LNCaP clone FGC (cell line): ENCODE measurements at regions not wholly inside any gene's neighbourhood (a gene's known extent, or its start where the extent isn't known, plus 50 kb on each side); places are given as distances from the start of the nearest gene placed in this dataset.

ENCODE experiments used
- DNase-seq: peaks from one replicate; pipeline ENCODE4 v3.0.0-alpha.2; 2011; ENCODE audit warnings: low read depth
- H3K4me3 ChIP-seq: 2 replicates; pipeline ENCODE4 v1.5.1; 2011; ENCODE audit warnings: mild to moderate bottlenecking, low read depth, low read length, control low read depth
- CTCF ChIP-seq: IDR thresholded peaks from 2 replicates; pipeline ENCODE4 v1.5.1; 2012; ENCODE audit warnings: mild to moderate bottlenecking; ENCODE audit not compliant: control insufficient read depth, insufficient read depth; ENCODE audit errors: extremely low read depth

DNA sequence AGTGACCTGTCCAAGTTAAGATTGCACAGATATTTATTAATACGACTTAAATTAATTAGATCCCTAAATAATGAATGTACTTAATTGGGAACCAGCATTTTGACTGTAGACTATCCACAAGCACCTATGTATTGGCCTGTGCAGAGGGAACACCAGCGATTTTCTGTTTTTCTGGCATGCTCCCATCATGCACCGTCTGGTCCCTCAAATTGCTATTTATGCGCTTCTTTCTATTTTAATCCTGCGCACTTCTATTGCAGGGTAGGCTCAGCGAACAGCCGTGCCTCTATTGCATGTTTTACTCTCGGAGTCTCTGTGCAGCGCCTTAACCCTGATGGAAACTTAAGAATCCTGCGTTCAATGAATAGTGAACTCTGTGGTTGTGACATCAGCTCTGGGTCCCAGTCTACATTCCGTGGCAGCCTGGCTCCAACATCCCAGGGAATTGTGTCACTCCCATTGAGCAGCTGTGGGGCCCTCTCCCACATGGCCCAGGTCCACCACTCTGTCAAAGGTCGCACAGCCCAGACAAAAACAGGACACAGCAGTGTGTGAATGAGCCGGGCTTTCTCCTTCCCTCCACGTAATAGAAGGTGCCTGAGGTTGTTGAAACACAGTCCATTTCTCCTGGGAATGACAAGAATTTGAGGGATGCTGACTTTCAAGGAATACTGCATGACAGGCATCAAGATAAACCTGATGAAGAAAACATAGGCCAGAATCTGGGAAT, 239.7 kb upstream of the KLF6 start:
- no peak for DNase-seq
- no peak overlapping the region for H3K4me3 ChIP-seq
- TF ChIP-seq CTCF = no peak

DNA sequence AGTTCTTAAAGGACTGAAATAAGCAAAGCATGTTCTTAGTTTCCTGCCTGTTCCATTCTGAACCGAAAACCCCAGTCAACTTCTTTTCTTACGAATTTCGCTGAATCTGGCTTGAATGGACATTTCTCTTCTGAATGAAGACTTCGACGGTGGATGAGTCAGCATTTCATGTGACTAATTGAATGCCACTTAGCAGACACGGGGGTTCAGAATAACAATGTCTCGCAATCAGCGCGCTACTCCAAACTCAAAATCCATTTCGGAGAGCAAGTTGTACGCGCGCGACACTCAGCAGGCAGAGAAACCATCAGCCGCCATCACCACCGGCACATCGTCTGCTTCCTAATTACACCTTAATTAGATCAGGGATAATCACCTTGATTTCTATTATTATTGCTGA, 239.0 kb upstream of the KLF6 start:
- TF ChIP-seq CTCF = no peak
- no peak for DNase-seq
- H3K4me3 ChIP-seq = no peak overlapping the region

DNA sequence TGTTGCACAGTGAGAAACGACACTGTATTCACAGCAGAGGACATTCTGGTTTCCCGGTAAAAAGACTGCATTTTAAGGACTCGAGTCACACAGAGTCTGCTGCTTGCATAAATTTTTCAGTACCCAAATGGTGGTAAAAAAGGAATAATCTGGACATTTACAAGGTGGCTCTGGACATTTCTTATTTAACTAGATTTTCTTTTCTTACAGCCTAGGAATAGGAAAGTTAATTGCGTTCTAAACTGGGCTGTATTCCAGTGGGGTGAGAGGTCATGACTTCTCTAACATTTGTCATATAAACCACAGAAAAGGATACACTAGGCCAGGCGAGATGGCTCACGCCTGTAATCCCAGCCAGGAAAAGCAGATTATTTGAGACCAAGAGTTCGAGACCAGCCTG, 237.5 kb upstream of the KLF6 start:
- H3K4me3 ChIP-seq = no peak overlapping the region
- TF ChIP-seq CTCF = no peak
- DNase-seq = no peak

- no peak overlapping the region for H3K4me3 ChIP-seq
- no peak for TF ChIP-seq CTCF
- no peak for DNase-seq
These were observed 235.6 kb upstream of the KLF6 start for GRCh38 chr10:4020631-4021030.

GRCh38 chr10:4018054-4018511, 233.1 kb upstream of the KLF6 start:
- no peak for DNase-seq
- TF ChIP-seq CTCF = no peak
- H3K4me3 ChIP-seq = no peak overlapping the region

DNA sequence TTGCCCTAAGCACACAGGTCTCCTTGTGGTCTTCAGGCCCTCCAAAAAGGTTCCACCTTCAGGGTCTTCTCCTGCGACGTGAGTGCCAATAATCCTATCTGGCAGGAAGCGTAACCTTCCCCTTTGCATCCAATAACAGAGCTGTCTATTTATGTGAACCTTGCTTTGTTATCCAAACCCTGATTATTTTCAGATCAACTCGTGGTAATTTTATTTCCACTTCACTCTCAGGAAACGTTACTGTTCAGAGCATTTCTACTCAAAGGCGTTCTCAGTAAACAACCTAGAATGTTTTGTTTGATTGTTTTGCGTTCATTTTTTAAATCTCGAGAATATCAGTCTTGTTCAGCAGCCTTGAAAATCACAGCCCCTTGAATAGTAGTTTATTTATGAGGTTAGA, 232.3 kb upstream of the KLF6 start:
- no peak for TF ChIP-seq CTCF
- no peak for DNase-seq
- no peak overlapping the region for H3K4me3 ChIP-seq

DNA sequence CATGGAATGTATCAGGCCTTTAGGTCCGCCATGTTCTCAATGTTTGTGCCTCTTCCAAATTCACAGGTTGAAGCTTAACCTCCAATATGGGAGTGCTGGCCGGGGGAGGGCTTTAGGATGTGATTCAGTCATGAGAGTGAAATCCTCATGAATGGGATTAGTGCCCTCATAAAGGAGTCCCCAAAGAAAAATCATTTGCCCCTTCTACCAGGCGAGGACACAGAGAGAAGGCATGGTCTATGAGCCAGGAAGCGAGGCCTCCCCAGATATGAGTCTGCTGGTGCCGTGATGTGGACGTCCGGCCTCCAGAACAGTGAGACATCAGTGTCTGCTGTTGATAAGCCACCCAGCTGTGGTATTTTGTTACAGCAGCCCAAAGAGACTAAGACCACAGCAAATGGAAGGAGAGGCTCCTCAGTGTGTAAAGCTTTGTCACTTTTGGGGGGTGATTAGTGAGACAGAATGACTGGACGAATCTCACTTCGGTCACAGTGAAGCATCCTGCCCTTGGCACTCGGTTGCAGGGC, 231.3 kb upstream of the KLF6 start:
- DNase-seq = no peak
- no peak for TF ChIP-seq CTCF
- H3K4me3 ChIP-seq = no peak overlapping the region
